Endothelial cell (in vitro differentiated cells): ENCODE measurements at regions not wholly inside any gene's neighbourhood (a gene's known extent, or its start where the extent isn't known, plus 50 kb on each side); places are given as distances from the start of the nearest gene placed in this dataset.

ENCODE experiments used
- DNase-seq: peaks from one replicate; pipeline ENCODE4 v3.0.0; 2021; ENCODE audit warnings: low spot score
- H3K27ac Mint-ChIP-seq: one replicate; pipeline ENCODE4 v1.8.0; 2021; ENCODE audit warnings: mixed read lengths, inconsistent platforms; ENCODE audit not compliant: unreplicated experiment
- H3K27me3 Mint-ChIP-seq: one replicate; pipeline ENCODE4 v1.8.0; 2021; ENCODE audit warnings: mild to moderate bottlenecking, moderate library complexity, mixed read lengths, inconsistent platforms; ENCODE audit not compliant: unreplicated experiment
- H3K36me3 Mint-ChIP-seq: one replicate; pipeline ENCODE4 v1.8.0; 2021; ENCODE audit warnings: mild to moderate bottlenecking, low read depth, mixed read lengths, inconsistent platforms; ENCODE audit not compliant: unreplicated experiment
- H3K4me1 Mint-ChIP-seq: one replicate; pipeline ENCODE4 v1.8.0; 2021; ENCODE audit warnings: mild to moderate bottlenecking, mixed read lengths, inconsistent platforms; ENCODE audit not compliant: unreplicated experiment
- H3K4me3 Mint-ChIP-seq: one replicate; pipeline ENCODE4 v1.8.0; 2021; ENCODE audit warnings: mild to moderate bottlenecking, mixed read lengths, inconsistent platforms; ENCODE audit not compliant: unreplicated experiment
- H3K9me3 Mint-ChIP-seq: one replicate; pipeline ENCODE4 v1.8.0; 2021; ENCODE audit warnings: mixed read lengths, inconsistent platforms; ENCODE audit not compliant: unreplicated experiment
- TF ChIP-seq, protein P1 (sequence below): fragments of 200-600 bp; sonication (generic); IDR thresholded peaks from one replicate; pipeline ENCODE4 v1.5.0; 2021; ENCODE audit warnings: antibody characterized with exemption; ENCODE audit not compliant: unreplicated experiment

DNA sequence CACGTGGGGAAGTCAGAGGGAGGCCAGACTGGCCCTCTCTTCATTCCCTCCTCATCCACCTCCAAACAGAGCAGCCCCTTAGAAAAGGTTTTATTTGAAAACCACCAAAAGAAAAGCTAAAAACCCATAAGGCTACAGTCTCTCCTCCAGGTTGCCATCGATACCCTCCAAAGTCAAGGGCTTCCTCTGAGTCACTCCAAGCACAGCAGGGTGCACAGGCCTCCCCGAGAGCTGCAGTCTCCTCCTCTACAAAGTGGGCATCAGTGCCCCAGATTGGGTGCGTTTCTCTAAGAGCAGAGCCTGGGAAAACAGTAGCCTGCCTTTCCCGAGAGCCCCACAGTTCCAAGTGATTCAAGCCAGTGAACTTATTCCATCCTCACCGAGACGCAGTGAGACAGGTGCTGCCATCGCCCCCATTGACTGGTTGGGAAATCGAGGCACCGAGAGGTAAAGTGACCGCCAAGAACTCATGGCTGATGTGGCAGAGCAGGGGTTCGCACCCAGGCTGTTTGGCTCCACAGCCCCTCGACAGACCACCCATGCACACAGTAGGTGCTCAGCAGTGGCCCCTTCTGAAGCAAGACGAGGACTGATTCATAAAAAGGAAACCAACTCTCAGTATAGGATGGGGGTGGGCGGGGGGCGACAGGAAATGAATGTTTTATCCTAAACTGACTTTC lies 91.7 kb upstream of the SHISAL1 start:
- peaks cover 5% of the 10 kb centered on the region for H3K27me3 Mint-ChIP-seq
- TF ChIP-seq, protein P1, sequence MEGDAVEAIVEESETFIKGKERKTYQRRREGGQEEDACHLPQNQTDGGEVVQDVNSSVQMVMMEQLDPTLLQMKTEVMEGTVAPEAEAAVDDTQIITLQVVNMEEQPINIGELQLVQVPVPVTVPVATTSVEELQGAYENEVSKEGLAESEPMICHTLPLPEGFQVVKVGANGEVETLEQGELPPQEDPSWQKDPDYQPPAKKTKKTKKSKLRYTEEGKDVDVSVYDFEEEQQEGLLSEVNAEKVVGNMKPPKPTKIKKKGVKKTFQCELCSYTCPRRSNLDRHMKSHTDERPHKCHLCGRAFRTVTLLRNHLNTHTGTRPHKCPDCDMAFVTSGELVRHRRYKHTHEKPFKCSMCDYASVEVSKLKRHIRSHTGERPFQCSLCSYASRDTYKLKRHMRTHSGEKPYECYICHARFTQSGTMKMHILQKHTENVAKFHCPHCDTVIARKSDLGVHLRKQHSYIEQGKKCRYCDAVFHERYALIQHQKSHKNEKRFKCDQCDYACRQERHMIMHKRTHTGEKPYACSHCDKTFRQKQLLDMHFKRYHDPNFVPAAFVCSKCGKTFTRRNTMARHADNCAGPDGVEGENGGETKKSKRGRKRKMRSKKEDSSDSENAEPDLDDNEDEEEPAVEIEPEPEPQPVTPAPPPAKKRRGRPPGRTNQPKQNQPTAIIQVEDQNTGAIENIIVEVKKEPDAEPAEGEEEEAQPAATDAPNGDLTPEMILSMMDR: no peak
- peaks cover 5% of the 10 kb centered on the region for H3K4me1 Mint-ChIP-seq
- no peak for DNase-seq
- no peak overlapping the region for H3K27ac Mint-ChIP-seq
- no peaks in the 10 kb centered on the region for H3K36me3 Mint-ChIP-seq
- no peak overlapping the region for H3K4me3 Mint-ChIP-seq
- H3K9me3 Mint-ChIP-seq: no peaks in the 10 kb centered on the region

DNA sequence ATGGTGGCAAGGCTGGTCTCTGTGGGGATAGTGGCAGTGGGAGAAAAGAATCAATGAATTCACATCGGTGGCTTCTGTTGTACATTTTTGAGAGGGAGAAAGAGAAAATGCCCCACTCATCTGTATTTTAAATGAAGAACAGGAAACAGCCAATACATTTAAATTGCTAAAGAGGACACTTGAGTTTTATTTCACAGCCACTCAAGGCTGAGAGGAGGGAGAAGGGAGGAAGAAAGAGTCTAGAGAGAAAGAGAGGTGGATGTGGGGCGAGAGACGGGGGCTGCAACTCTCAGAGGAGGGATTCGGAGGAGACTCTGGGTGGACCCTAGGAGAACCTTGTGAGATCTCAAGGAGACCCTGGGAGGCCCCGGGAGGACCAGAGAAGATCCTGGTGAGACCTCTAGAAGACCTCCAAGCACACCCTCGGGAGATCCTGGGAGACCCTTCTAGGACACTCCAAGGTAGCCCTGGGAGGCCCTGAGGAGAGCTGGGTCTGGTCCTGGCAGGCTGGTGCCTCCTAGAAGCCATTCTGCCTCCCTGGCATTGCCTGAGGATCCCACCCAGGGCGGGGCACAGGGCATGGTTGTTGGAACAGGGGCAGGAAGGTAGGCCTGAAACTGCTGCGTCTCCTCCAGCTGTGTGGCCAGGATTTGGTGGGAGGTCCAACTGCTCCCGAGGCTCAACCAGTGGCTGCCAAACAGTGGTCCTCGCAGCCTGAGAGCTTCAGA lies 91.0 kb upstream of the SHISAL1 start:
- Mint-ChIP-seq H3K36me3 (no peaks in the 10 kb centered on the region), H3K4me3 (no peak overlapping the region), H3K27ac (no peak overlapping the region), H3K27me3 (peaks cover 4% of the 10 kb centered on the region), H3K9me3 (no peaks in the 10 kb centered on the region), H3K4me1 (peaks cover 5% of the 10 kb centered on the region)
- no peak for DNase-seq
- TF ChIP-seq, protein P1: no peak

DNA sequence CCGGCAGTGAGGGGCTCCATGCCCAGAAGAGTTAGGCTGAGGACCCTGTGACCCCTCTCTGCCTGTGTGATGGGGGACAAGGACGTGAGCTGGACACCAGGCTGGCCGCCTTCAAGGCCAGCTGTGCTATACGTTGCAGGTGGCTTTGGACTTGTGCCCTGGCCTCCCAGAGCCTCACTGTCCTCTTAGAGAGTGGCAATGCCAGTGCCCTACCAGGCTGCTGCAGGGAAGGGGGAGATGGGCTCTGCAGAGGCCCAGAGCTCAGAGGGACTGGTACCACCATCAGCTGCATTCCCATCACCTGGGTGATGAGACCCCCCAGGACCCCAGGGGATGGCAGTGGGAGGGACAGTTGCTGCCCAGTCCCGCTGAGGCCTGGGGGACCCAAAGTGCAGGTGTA lies 90.4 kb upstream of the SHISAL1 start:
- H3K27ac Mint-ChIP-seq: no peak overlapping the region
- no peaks in the 10 kb centered on the region for H3K36me3 Mint-ChIP-seq
- DNase-seq: no peak
- H3K4me1 Mint-ChIP-seq: peaks cover 5% of the 10 kb centered on the region
- no peak overlapping the region for H3K4me3 Mint-ChIP-seq
- H3K27me3 Mint-ChIP-seq: no peaks in the 10 kb centered on the region
- no peaks in the 10 kb centered on the region for H3K9me3 Mint-ChIP-seq
- TF ChIP-seq, protein P1: no peak

DNA sequence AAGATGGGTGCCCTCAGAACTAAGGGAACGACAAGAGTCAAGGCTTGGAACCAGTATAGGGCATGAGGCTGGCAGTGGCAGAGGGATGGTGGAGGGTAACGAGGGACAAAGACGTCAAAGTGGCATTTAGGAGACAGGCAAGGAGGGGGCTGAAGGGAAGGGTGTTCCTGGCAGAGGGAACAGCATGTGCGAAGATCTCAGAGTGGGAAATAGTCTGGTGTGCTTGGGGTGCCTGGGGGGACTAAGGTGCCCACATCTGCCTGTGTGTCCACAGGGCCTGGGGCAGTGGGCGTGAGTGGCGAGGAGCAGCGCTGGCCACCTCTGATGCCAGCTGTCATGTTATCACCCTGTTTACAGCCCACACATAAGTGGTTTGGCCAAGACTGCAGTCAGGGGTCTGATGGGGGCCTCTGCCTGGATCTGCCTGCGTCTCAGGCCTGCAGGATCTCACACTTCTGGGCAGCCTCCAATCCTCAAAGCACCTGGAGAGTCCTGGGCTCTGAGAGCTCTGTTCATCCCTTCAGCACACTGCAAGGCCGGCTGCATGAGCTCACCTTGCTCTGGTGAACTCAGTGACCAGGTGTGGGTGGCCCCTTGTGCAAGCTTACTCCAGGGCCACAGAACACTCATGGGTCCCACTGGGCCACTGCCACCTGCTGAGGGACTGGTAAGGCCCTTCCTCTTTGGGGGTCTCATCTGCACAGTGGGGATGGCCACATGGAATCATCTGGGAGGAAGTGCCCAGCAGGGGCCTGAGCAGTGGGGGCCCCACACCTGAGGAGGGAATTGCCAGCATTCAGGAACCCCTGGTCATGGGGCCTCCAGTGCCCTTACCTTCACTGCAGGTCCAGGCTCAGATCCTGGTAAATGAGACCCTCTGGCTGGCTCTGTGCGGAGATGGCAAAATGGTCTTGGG lies 89.7 kb upstream of the SHISAL1 start:
- no peak overlapping the region for H3K4me3 Mint-ChIP-seq
- DNase-seq: no peak
- no peak overlapping the region for H3K27ac Mint-ChIP-seq
- TF ChIP-seq, protein P1: no peak
- no peaks in the 10 kb centered on the region for H3K36me3 Mint-ChIP-seq
- H3K9me3 Mint-ChIP-seq: no peaks in the 10 kb centered on the region
- H3K4me1 Mint-ChIP-seq: peaks cover 5% of the 10 kb centered on the region
- H3K27me3 Mint-ChIP-seq: no peaks in the 10 kb centered on the region
